Prostate gland (tissue), 2 donors: ENCODE measurements at regions not wholly inside any gene's neighbourhood (a gene's known extent, or its start where the extent isn't known, plus 50 kb on each side); places are given as distances from the start of the nearest gene placed in this dataset.

Source experiments
- DNase-seq: peaks from one replicate; pipeline ENCODE4 v3.0.0-alpha.2; 2019; ENCODE audit warnings: low spot score
- H3K27ac ChIP-seq, 2 donors: fragments of 200-600 bp; sonication (generic); 2 replicates each; pipeline ENCODE4 v1.5.1; 2017 to 2019
- H3K27me3 ChIP-seq: fragments of 200-600 bp; sonication (generic); replicated peaks from 2 replicates; pipeline ENCODE4 v1.5.1; 2019; ENCODE audit not compliant: insufficient read depth
- H3K36me3 ChIP-seq, 2 donors: fragments of 200-600 bp; sonication (generic); 1 replicate in 1 of 2; 2 replicates in 1 of 2; pipeline versions ENCODE4 v1.5.1 to v1.8.1; 2017 to 2019
- H3K4me1 ChIP-seq: fragments of 200-600 bp; sonication (generic); replicated peaks from 2 replicates; pipeline ENCODE4 v1.5.1; 2019
- H3K4me3 ChIP-seq, 2 donors: fragments of 200-600 bp; sonication (generic); 2 replicates each; pipeline ENCODE4 v1.5.1; 2017 to 2019
- H3K9me3 ChIP-seq: fragments of 200-600 bp; sonication (generic); 2 replicates; pipeline ENCODE4 v1.5.1; 2017
- POLR2A ChIP-seq: fragments of 450-650 bp; IDR thresholded peaks from one replicate; pipeline ENCODE4 v1.6.1; 2016; ENCODE audit warnings: antibody characterized with exemption, mild to moderate bottlenecking
- POLR2AphosphoS5 ChIP-seq: sonication (generic); formaldehyde crosslinking; IDR thresholded peaks from one replicate; pipeline ENCODE4 v1.6.1; 2017; ENCODE audit warnings: antibody characterized with exemption
- WGBS: methylation state at CpG from one replicate; pipeline ENCODE4 v1.1.5; 2018; 5-methylcytosine and 5-hydroxymethylcytosine counted together
- intact Hi-C: fragments of 100-400 bp; cut with DNase I; formaldehyde crosslinking; loops from one replicate; pipeline ENCODE4 v1.14.2; 2022
- TF ChIP-seq, protein P1 (sequence below), 4 experiments: fragments of 200-600 bp in 2 of 4; fragments of 450-650 bp in 2 of 4; sonication (generic) in 2 of 4; IDR thresholded peaks; 1 replicate in 3 of 4; 2 replicates in 1 of 4; pipeline ENCODE4 v1.5.1; 2016 to 2019; ENCODE audit warnings: antibody characterized with exemption in 4 of 4, mild to moderate bottlenecking in 2 of 4, moderate library complexity in 2 of 4

DNA sequence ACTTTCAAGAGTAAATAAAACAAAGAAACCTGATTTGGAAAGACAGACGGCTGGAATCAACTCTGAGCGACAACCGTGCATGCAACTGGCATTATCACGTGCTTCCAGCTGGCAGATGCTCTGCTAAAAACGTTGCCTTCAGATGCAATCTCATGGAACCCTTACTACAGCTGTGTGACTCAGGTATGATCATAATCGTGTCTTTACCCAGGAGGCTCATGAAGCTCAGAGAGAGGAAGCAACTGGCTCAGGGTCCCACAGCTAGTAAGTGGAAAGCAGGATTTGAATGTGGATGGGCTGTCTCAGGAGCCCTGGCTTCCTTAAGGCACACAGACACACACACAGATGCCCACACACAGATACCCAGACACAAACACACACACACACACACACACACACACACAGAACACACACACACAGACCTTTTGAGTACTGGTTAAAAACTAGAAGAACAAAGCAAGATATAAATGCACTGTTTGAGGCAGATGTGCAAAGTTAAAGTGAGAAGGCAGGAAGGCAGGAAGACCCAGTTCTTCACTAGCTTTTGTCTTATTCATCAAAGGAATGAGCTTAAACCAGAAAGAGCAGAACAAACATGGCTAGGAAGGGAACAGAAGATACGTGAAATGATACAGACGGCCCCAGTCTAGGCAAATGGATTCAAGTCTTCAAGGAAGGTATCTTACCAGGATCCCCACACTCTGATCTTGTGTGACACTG is 275.2 kb downstream of the MAF start:
- H3K36me3 ChIP-seq = no peaks in the 10 kb centered on the region
- H3K27me3 ChIP-seq = no peaks in the 10 kb centered on the region
- DNase-seq = no peak
- intact Hi-C loops = no loop called here
- H3K4me3 ChIP-seq = no peak overlapping the region
- no peak overlapping the region for H3K27ac ChIP-seq
- TF ChIP-seq POLR2AphosphoS5 (no peak), POLR2A (no peak)
- TF ChIP-seq, protein P1, sequence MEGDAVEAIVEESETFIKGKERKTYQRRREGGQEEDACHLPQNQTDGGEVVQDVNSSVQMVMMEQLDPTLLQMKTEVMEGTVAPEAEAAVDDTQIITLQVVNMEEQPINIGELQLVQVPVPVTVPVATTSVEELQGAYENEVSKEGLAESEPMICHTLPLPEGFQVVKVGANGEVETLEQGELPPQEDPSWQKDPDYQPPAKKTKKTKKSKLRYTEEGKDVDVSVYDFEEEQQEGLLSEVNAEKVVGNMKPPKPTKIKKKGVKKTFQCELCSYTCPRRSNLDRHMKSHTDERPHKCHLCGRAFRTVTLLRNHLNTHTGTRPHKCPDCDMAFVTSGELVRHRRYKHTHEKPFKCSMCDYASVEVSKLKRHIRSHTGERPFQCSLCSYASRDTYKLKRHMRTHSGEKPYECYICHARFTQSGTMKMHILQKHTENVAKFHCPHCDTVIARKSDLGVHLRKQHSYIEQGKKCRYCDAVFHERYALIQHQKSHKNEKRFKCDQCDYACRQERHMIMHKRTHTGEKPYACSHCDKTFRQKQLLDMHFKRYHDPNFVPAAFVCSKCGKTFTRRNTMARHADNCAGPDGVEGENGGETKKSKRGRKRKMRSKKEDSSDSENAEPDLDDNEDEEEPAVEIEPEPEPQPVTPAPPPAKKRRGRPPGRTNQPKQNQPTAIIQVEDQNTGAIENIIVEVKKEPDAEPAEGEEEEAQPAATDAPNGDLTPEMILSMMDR (IDR thresholded peaks at IDR 0.05) = no peak
- H3K9me3 ChIP-seq = no peaks in the 10 kb centered on the region
- WGBS = 59% methylated on average over 8 of the region's 8 CpGs
- H3K4me1 ChIP-seq = no peaks in the 10 kb centered on the region

- Histone ChIP-seq H3K27me3 (peaks cover 2% of the 10 kb centered on the region), H3K36me3 (no peaks in the 10 kb centered on the region), H3K4me1 (no peaks in the 10 kb centered on the region), H3K9me3 (no peaks in the 10 kb centered on the region), H3K27ac (no peak overlapping the region), H3K4me3 (no peak overlapping the region)
- TF ChIP-seq POLR2A (no peak), POLR2AphosphoS5 (no peak)
- TF ChIP-seq, protein P1 (IDR thresholded peaks at IDR 0.05) = no peak
- DNase-seq = no peak
- intact Hi-C loops = no loop called here
- WGBS = 86% methylated on average over 6 of the region's 6 CpGs
Measured at GRCh38 chr16:79320956-79321355, 279.6 kb downstream of the MAF start.

GRCh38 chr16:79318143-79318899 is 282.2 kb downstream of the MAF start:
- Histone ChIP-seq H3K4me1 (no peaks in the 10 kb centered on the region), H3K27me3 (peaks cover 2% of the 10 kb centered on the region), H3K36me3 (no peaks in the 10 kb centered on the region), H3K27ac (no peak overlapping the region), H3K4me3 (no peak overlapping the region), H3K9me3 (no peaks in the 10 kb centered on the region)
- peak; percentile 12 for DNase-seq
- 30% methylated on average over 4 of the region's 4 CpGs for WGBS
- TF ChIP-seq POLR2A (no peak), POLR2AphosphoS5 (no peak)
- TF ChIP-seq, protein P1 (IDR thresholded peaks at IDR 0.05) = no peak
- intact Hi-C loops = no loop called here

- H3K27me3 ChIP-seq = peaks cover 2% of the 10 kb centered on the region
- no peaks in the 10 kb centered on the region for H3K4me1 ChIP-seq
- TF ChIP-seq POLR2A = no peak
- TF ChIP-seq, protein P1 (IDR thresholded peaks at IDR 0.05) = no peak
- no peak for TF ChIP-seq POLR2AphosphoS5
- no peaks in the 10 kb centered on the region for H3K36me3 ChIP-seq
- 67% methylated on average over 2 of the region's 2 CpGs for WGBS
- DNase-seq = no peak
- H3K27ac ChIP-seq = no peak overlapping the region
- intact Hi-C loops = no loop called here
- no peak overlapping the region for H3K4me3 ChIP-seq
- no peaks in the 10 kb centered on the region for H3K9me3 ChIP-seq
Measured at GRCh38 chr16:79317521-79317920, 283.0 kb downstream of the MAF start.

DNA sequence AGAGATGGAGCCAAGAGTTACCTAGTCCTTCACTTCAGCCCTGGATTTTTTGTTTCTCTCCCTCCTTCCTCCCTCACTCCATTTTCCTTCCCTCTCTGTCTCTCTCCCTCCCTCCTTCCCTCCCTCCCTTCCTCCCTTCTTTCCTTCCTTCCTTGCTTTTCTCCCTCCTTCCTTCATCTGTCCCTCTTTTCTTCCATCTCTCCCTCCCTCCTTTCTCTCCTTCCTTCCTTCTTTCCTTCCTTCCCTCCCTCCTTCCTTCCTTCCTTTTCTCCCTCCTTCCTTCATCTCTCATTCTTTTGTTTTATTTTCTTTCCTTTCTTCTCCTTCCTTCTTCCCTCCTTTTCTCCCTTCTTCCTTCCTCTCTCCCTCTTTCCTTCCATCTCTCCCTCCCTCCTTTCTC is 283.5 kb downstream of the MAF start:
- TF ChIP-seq POLR2AphosphoS5 = no peak
- TF ChIP-seq POLR2A = no peak
- TF ChIP-seq, protein P1 (IDR thresholded peaks at IDR 0.05) = no peak
- Histone ChIP-seq H3K27me3 (peaks cover 2% of the 10 kb centered on the region), H3K27ac (no peak overlapping the region), H3K4me1 (no peaks in the 10 kb centered on the region), H3K9me3 (no peaks in the 10 kb centered on the region), H3K36me3 (no peaks in the 10 kb centered on the region), H3K4me3 (no peak overlapping the region)
- intact Hi-C loops = no loop called here
- no peak for DNase-seq
